ENCODE measurements at regions not wholly inside any gene's neighbourhood (a gene's known extent, or its start where the extent isn't known, plus 50 kb on each side); places are given as distances from the start of the nearest gene placed in this dataset.

GRCh38 chr16:35565626-35566025, 2106.2 kb downstream of the TP53TG3F start:
- no peak overlapping the region for H3K27ac ChIP-seq
- no peaks in the 10 kb centered on the region for H4K20me1 ChIP-seq (ENCODE audit: insufficient read depth)
- H3K4me2 ChIP-seq, result no peak overlapping the region
- no peaks in the 10 kb centered on the region for H3K36me3 ChIP-seq (ENCODE audit: insufficient read depth)
- no peak overlapping the region for H2AFZ ChIP-seq (ENCODE audit: low read depth)
- H3K4me3 ChIP-seq (IDR thresholded peaks at IDR 0.05; ENCODE audit: insufficient read depth, low read depth, low read length), result no peak overlapping the region
- TF ChIP-seq CTCF (conservative IDR thresholded peaks at IDR 0.05; ENCODE audit: low read depth, low read length), result no peak
- H3K27me3 ChIP-seq (ENCODE audit: insufficient read depth, low read depth), result no peaks in the 10 kb centered on the region
- H3K4me1 ChIP-seq (ENCODE audit: low read depth, poor library complexity, severe bottlenecking), result no peaks in the 10 kb centered on the region
- H3K79me2 ChIP-seq (ENCODE audit: insufficient read depth, low read depth), result no peaks in the 10 kb centered on the region
- no peak overlapping the region for H3K9ac ChIP-seq

- no peaks in the 10 kb centered on the region for H3K27me3 ChIP-seq (ENCODE audit: insufficient read depth, low read depth)
- no peak overlapping the region for H3K4me2 ChIP-seq
- no peak overlapping the region for H3K4me3 ChIP-seq (IDR thresholded peaks at IDR 0.05; ENCODE audit: insufficient read depth, low read depth, low read length)
- no peak overlapping the region for H2AFZ ChIP-seq (ENCODE audit: low read depth)
- H4K20me1 ChIP-seq (ENCODE audit: insufficient read depth), result no peaks in the 10 kb centered on the region
- H3K79me2 ChIP-seq (ENCODE audit: insufficient read depth, low read depth), result no peaks in the 10 kb centered on the region
- H3K27ac ChIP-seq, result no peak overlapping the region
- TF ChIP-seq CTCF (conservative IDR thresholded peaks at IDR 0.05; ENCODE audit: low read depth, low read length), result no peak
- no peak overlapping the region for H3K9ac ChIP-seq
- no peaks in the 10 kb centered on the region for H3K4me1 ChIP-seq (ENCODE audit: low read depth, poor library complexity, severe bottlenecking)
- H3K36me3 ChIP-seq (ENCODE audit: insufficient read depth), result no peaks in the 10 kb centered on the region
Observed at GRCh38 chr16:35569413-35569812, 2110.0 kb downstream of the TP53TG3F start.

GRCh38 chr16:35570946-35571345, 2111.5 kb downstream of the TP53TG3F start:
- H3K4me2 ChIP-seq, result no peak overlapping the region
- TF ChIP-seq CTCF (conservative IDR thresholded peaks at IDR 0.05; ENCODE audit: low read depth, low read length), result no peak
- H2AFZ ChIP-seq (ENCODE audit: low read depth), result no peak overlapping the region
- no peak overlapping the region for H3K9ac ChIP-seq
- no peaks in the 10 kb centered on the region for H3K36me3 ChIP-seq (ENCODE audit: insufficient read depth)
- no peaks in the 10 kb centered on the region for H4K20me1 ChIP-seq (ENCODE audit: insufficient read depth)
- no peaks in the 10 kb centered on the region for H3K4me1 ChIP-seq (ENCODE audit: low read depth, poor library complexity, severe bottlenecking)
- H3K79me2 ChIP-seq (ENCODE audit: insufficient read depth, low read depth), result no peaks in the 10 kb centered on the region
- no peaks in the 10 kb centered on the region for H3K27me3 ChIP-seq (ENCODE audit: insufficient read depth, low read depth)
- no peak overlapping the region for H3K27ac ChIP-seq
- H3K4me3 ChIP-seq (IDR thresholded peaks at IDR 0.05; ENCODE audit: insufficient read depth, low read depth, low read length), result no peak overlapping the region

GRCh38 chr16:35572186-35572585, 2112.8 kb downstream of the TP53TG3F start:
- H3K27me3 ChIP-seq (ENCODE audit: insufficient read depth, low read depth), result no peaks in the 10 kb centered on the region
- no peaks in the 10 kb centered on the region for H3K79me2 ChIP-seq (ENCODE audit: insufficient read depth, low read depth)
- no peak overlapping the region for H3K4me2 ChIP-seq
- H3K4me1 ChIP-seq (ENCODE audit: low read depth, poor library complexity, severe bottlenecking), result no peaks in the 10 kb centered on the region
- H3K9ac ChIP-seq, result no peak overlapping the region
- H3K27ac ChIP-seq, result no peak overlapping the region
- H2AFZ ChIP-seq (ENCODE audit: low read depth), result no peak overlapping the region
- no peak overlapping the region for H3K4me3 ChIP-seq (IDR thresholded peaks at IDR 0.05; ENCODE audit: insufficient read depth, low read depth, low read length)
- no peaks in the 10 kb centered on the region for H4K20me1 ChIP-seq (ENCODE audit: insufficient read depth)
- H3K36me3 ChIP-seq (ENCODE audit: insufficient read depth), result no peaks in the 10 kb centered on the region
- TF ChIP-seq CTCF (conservative IDR thresholded peaks at IDR 0.05; ENCODE audit: low read depth, low read length), result no peak

GRCh38 chr16:35573407-35573806, 2114.0 kb downstream of the TP53TG3F start:
- H3K4me2 ChIP-seq, result no peak overlapping the region
- H3K9ac ChIP-seq, result no peak overlapping the region
- no peaks in the 10 kb centered on the region for H3K79me2 ChIP-seq (ENCODE audit: insufficient read depth, low read depth)
- H3K4me3 ChIP-seq (IDR thresholded peaks at IDR 0.05; ENCODE audit: insufficient read depth, low read depth, low read length), result no peak overlapping the region
- no peaks in the 10 kb centered on the region for H3K27me3 ChIP-seq (ENCODE audit: insufficient read depth, low read depth)
- no peak overlapping the region for H2AFZ ChIP-seq (ENCODE audit: low read depth)
- H3K27ac ChIP-seq, result no peak overlapping the region
- TF ChIP-seq CTCF (conservative IDR thresholded peaks at IDR 0.05; ENCODE audit: low read depth, low read length), result no peak
- no peaks in the 10 kb centered on the region for H3K4me1 ChIP-seq (ENCODE audit: low read depth, poor library complexity, severe bottlenecking)
- H3K36me3 ChIP-seq (ENCODE audit: insufficient read depth), result no peaks in the 10 kb centered on the region
- H4K20me1 ChIP-seq (ENCODE audit: insufficient read depth), result no peaks in the 10 kb centered on the region

All from KMS-11 (cell line).